DND-41 (cell line): ENCODE measurements at regions not wholly inside any gene's neighbourhood (a gene's known extent, or its start where the extent isn't known, plus 50 kb on each side); places are given as distances from the start of the nearest gene placed in this dataset.

Experiments used
- EZH2 ChIP-seq: IDR thresholded peaks from 3 replicates; pipeline ENCODE4 v1.6.1; 2012; ENCODE audit warnings: borderline replicate concordance, low read depth, mild to moderate bottlenecking, moderate library complexity, low read length, inconsistent platforms; ENCODE audit not compliant: severe bottlenecking
- TF ChIP-seq, protein P1 (sequence below): IDR thresholded peaks from 2 replicates; pipeline ENCODE4 v1.5.1; 2012; ENCODE audit warnings: borderline replicate concordance, low read length, moderate library complexity, mild to moderate bottlenecking; ENCODE audit not compliant: poor library complexity, severe bottlenecking; ENCODE audit errors: extremely low read depth

DNA sequence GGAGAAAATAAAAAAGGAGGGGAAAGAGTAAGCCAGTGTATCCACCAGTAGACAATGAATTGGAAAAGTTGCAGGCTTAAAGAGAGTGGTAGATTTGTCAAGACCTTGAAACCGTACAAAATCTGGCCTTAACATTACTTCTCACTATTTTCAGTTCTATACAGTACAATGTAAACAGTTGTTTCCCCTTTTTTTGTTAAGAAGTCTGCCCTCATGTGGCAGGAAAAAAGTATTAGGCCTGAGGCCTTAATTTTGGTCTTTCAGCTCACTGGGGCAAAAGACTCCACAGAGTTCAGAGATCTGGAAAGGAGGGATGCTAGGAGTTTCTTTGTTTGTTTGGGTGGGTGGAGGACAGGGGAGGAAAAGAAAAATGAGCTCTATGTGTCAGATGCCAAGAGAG is 92.8 kb upstream of the CCDC160 start:
- TF ChIP-seq, protein P1, sequence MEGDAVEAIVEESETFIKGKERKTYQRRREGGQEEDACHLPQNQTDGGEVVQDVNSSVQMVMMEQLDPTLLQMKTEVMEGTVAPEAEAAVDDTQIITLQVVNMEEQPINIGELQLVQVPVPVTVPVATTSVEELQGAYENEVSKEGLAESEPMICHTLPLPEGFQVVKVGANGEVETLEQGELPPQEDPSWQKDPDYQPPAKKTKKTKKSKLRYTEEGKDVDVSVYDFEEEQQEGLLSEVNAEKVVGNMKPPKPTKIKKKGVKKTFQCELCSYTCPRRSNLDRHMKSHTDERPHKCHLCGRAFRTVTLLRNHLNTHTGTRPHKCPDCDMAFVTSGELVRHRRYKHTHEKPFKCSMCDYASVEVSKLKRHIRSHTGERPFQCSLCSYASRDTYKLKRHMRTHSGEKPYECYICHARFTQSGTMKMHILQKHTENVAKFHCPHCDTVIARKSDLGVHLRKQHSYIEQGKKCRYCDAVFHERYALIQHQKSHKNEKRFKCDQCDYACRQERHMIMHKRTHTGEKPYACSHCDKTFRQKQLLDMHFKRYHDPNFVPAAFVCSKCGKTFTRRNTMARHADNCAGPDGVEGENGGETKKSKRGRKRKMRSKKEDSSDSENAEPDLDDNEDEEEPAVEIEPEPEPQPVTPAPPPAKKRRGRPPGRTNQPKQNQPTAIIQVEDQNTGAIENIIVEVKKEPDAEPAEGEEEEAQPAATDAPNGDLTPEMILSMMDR, result peak; percentile 69
- no peak for TF ChIP-seq EZH2
